ENCODE measurements at regions not wholly inside any gene's neighbourhood (a gene's known extent, or its start where the extent isn't known, plus 50 kb on each side); places are given as distances from the start of the nearest gene placed in this dataset.

DNA sequence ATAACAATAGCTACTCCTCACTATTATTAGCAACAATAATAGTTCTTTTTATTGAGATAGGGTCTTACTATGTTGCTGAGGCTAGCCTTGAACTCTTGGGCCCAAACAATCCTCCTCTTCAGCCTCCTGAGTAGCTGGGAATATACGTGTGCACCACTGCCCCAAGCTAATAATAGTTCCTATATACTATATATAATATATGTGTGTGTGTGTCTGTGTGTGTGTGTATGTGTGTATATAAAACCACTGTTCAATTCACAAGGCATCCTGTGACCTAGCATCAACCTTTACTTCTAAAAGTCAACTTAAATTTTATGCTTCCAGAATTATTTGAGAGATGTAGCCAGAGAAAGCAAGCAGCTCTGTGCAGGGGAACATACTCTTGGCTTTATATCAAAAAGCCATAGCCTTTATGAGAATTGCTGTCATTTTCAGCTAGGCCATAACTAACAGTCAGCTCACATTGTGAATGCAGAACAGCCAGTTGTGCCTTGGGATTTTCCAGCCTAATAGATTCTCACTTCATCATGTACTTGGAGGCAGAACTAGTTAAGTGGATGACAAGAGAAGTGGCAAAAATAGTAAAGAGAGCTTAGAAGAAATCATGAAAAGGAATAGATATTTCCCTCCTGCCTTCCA is 665.5 kb downstream of the NYAP2 start:
- no peaks in the 10 kb centered on the region for H3K36me3 Mint-ChIP-seq (ENCODE audit: low read depth)
- H3K9me3 Mint-ChIP-seq: no peaks in the 10 kb centered on the region
- no peaks in the 10 kb centered on the region for H3K27me3 Mint-ChIP-seq (ENCODE audit: low read depth)
- H3K4me1 Mint-ChIP-seq (ENCODE audit: low read depth): no peaks in the 10 kb centered on the region
- no peak overlapping the region for H3K27ac Mint-ChIP-seq
- DNase-seq (ENCODE audit: low spot score): no peak
- no peak overlapping the region for H3K4me3 Mint-ChIP-seq (ENCODE audit: low read depth)
- intact Hi-C loops (cut with micrococcal nuclease): no loop called here

DNA sequence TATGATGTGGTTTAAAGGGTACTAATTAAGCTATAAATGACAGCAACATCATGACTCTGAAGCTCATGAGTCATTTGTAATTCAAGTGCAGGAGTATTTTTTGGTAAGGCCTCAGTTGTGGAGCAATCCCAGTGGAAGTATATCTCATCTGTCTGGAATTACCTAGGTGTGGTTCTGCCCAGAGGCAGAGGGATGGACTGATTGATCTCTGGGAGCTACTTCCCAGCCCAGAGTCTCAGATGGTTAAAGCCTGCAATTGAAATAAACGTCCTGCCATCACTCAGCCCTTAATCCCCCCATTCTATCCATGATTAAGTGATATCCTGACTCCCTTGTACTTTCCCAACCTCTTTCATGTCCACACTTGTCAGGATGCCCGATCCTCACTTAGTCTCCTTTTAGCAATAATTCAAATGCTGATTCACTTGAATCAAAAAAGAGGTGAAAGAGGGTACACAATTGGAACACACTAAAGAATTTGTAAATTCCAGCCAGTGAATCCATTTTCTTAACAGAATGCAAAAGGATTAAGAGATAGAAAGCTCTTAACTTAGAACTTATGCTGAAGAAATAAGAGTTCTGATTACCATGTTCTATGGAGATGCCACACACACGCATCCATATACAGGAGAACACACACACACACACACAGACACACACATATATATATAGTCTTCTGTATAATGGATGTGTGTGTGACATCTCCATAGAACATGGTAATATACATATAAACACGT is 664.4 kb downstream of the NYAP2 start:
- DNase-seq (ENCODE audit: low spot score): no peak
- H3K27ac Mint-ChIP-seq: no peak overlapping the region
- intact Hi-C loops (cut with micrococcal nuclease): no loop called here
- no peaks in the 10 kb centered on the region for H3K4me1 Mint-ChIP-seq (ENCODE audit: low read depth)
- H3K27me3 Mint-ChIP-seq (ENCODE audit: low read depth): no peaks in the 10 kb centered on the region
- H3K36me3 Mint-ChIP-seq (ENCODE audit: low read depth): no peaks in the 10 kb centered on the region
- no peaks in the 10 kb centered on the region for H3K9me3 Mint-ChIP-seq
- H3K4me3 Mint-ChIP-seq (ENCODE audit: low read depth): no peak overlapping the region

- Mint-ChIP-seq H3K27ac (no peak overlapping the region), H3K27me3 (ENCODE audit: low read depth) (no peaks in the 10 kb centered on the region), H3K36me3 (ENCODE audit: low read depth) (no peaks in the 10 kb centered on the region), H3K4me1 (ENCODE audit: low read depth) (no peaks in the 10 kb centered on the region), H3K9me3 (no peaks in the 10 kb centered on the region), H3K4me3 (ENCODE audit: low read depth) (no peak overlapping the region)
- intact Hi-C loops (cut with micrococcal nuclease): no loop called here
- no peak for DNase-seq (ENCODE audit: low spot score)
Measured at GRCh38 chr2:226059961-226060627, 660.6 kb downstream of the NYAP2 start.

DNA sequence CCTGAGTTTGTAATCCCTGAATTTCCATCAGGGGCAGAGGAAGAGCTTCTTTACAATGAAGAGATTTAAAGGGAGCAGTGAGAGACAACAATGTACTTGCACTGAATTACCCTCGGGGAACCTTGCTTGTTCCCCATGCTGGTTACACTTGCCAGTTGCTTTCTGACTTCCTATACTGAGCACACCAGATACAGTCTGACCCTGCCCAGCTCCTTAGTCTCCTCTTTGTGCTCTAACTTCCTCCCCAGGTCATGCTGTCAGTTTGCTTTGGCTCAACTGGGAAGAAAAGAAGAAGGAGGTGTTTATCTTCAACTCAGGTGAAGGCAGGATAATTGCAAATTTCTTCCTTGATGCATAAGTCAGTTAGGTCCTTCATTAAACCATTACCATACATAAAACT is 658.4 kb downstream of the NYAP2 start:
- no peak overlapping the region for H3K4me3 Mint-ChIP-seq (ENCODE audit: low read depth)
- H3K27ac Mint-ChIP-seq: no peak overlapping the region
- intact Hi-C loops (cut with micrococcal nuclease): no loop called here

GRCh38 chr2:226057365-226057764 is 657.9 kb downstream of the NYAP2 start:
- intact Hi-C loops (cut with micrococcal nuclease): no loop called here
- no peak for DNase-seq (ENCODE audit: low spot score)
- Mint-ChIP-seq H3K9me3 (no peaks in the 10 kb centered on the region), H3K27me3 (ENCODE audit: low read depth) (no peaks in the 10 kb centered on the region), H3K4me3 (ENCODE audit: low read depth) (no peak overlapping the region), H3K36me3 (ENCODE audit: low read depth) (no peaks in the 10 kb centered on the region), H3K4me1 (ENCODE audit: low read depth) (no peaks in the 10 kb centered on the region), H3K27ac (no peak overlapping the region)

More for the DNA sequence above, 658.4 kb downstream of the NYAP2 start:
- no peaks in the 10 kb centered on the region for H3K27me3 Mint-ChIP-seq (ENCODE audit: low read depth)
- DNase-seq (ENCODE audit: low spot score): no peak
- no peaks in the 10 kb centered on the region for H3K9me3 Mint-ChIP-seq
- no peaks in the 10 kb centered on the region for H3K4me1 Mint-ChIP-seq (ENCODE audit: low read depth)
- no peaks in the 10 kb centered on the region for H3K36me3 Mint-ChIP-seq (ENCODE audit: low read depth)

DNA sequence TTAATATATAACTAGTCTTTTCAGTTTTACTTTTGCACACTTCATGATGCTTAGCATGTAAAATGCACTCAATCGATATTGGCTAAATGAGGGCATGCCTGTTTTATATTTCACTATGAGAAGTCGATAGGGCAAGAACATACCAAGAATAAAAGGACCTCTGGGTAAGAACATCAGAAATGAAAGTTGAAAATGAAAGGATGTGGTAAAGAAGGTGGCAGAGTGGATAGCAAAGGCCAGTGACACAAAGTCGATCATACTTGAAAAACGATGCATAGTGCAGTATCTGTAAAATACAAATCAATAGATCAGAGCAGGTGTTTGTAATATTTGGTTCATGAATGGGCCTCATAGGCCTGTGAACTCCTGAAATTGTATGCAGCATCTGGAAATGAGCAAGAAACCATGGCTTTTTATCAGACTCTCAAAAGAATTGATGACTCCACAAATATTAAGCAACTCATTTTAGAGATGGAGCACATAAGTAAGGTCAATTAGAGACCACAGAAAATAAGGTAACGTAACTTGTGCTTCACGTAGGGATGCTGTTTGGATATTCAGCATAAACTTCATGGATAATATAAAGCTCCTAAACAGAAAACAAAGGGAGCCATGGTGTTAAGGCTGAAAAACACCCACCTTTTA is 653.4 kb downstream of the NYAP2 start:
- intact Hi-C loops (cut with micrococcal nuclease): no loop called here
- no peaks in the 10 kb centered on the region for H3K27me3 Mint-ChIP-seq (ENCODE audit: low read depth)
- no peak overlapping the region for H3K27ac Mint-ChIP-seq
- no peaks in the 10 kb centered on the region for H3K4me1 Mint-ChIP-seq (ENCODE audit: low read depth)
- H3K36me3 Mint-ChIP-seq (ENCODE audit: low read depth): no peaks in the 10 kb centered on the region
- no peaks in the 10 kb centered on the region for H3K9me3 Mint-ChIP-seq
- H3K4me3 Mint-ChIP-seq (ENCODE audit: low read depth): no peak overlapping the region
- DNase-seq (ENCODE audit: low spot score): no peak

DNA sequence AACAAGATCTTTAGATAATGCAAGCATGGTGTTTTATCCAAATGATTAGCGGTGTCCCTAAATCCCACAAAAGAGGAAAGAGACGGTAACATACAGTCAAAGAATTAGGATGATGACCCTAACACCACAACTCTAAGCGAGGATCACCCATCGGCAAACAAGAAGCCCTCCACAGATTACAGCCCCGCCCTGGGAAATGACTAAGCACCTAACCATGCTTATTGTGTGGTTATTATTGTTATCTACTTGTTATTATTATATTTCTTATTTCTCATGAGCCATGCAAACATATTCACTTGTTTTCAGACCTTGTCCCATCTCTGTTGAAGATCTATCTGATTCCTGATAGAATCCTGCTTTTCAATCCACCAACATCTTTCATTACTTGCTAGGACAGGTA is 651.3 kb downstream of the NYAP2 start:
- intact Hi-C loops (cut with micrococcal nuclease): no loop called here

GRCh38 chr2:226048611-226049010 is 649.1 kb downstream of the NYAP2 start:
- Mint-ChIP-seq H3K9me3 (no peaks in the 10 kb centered on the region), H3K4me3 (ENCODE audit: low read depth) (no peak overlapping the region), H3K4me1 (ENCODE audit: low read depth) (no peaks in the 10 kb centered on the region), H3K36me3 (ENCODE audit: low read depth) (no peaks in the 10 kb centered on the region), H3K27me3 (ENCODE audit: low read depth) (no peaks in the 10 kb centered on the region), H3K27ac (no peak overlapping the region)
- intact Hi-C loops (cut with micrococcal nuclease): no loop called here
- DNase-seq (ENCODE audit: low spot score): no peak

More for the DNA sequence above, 651.3 kb downstream of the NYAP2 start:
- Mint-ChIP-seq H3K27ac (no peak overlapping the region), H3K4me1 (ENCODE audit: low read depth) (no peaks in the 10 kb centered on the region), H3K4me3 (ENCODE audit: low read depth) (no peak overlapping the region), H3K27me3 (ENCODE audit: low read depth) (no peaks in the 10 kb centered on the region), H3K36me3 (ENCODE audit: low read depth) (no peaks in the 10 kb centered on the region), H3K9me3 (no peaks in the 10 kb centered on the region)
- no peak for DNase-seq (ENCODE audit: low spot score)

DNA sequence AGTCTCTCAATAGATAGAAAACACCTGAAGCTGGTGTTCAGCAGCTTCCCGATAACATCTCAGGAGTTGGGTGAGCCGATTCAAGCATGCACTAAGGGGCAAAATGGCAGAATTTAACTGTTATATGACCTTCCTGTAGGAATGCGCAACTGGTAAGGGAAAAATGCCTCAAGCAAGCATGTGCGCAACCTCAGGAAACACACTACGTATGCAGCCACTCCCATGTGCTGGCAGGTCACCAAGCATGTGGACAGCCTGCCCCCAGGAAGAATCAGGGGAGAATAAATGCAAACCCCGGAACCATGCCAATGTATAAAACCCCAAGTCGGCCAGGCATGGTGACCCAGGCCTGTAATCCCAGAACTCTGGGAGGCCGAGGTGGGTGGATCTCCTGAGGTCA is 645.6 kb downstream of the NYAP2 start:
- DNase-seq (ENCODE audit: low spot score): no peak
- Mint-ChIP-seq H3K9me3 (no peaks in the 10 kb centered on the region), H3K27me3 (ENCODE audit: low read depth) (no peaks in the 10 kb centered on the region), H3K4me1 (ENCODE audit: low read depth) (no peaks in the 10 kb centered on the region), H3K27ac (no peak overlapping the region), H3K4me3 (ENCODE audit: low read depth) (no peak overlapping the region), H3K36me3 (ENCODE audit: low read depth) (no peaks in the 10 kb centered on the region)
- intact Hi-C loops (cut with micrococcal nuclease): no loop called here

DNA sequence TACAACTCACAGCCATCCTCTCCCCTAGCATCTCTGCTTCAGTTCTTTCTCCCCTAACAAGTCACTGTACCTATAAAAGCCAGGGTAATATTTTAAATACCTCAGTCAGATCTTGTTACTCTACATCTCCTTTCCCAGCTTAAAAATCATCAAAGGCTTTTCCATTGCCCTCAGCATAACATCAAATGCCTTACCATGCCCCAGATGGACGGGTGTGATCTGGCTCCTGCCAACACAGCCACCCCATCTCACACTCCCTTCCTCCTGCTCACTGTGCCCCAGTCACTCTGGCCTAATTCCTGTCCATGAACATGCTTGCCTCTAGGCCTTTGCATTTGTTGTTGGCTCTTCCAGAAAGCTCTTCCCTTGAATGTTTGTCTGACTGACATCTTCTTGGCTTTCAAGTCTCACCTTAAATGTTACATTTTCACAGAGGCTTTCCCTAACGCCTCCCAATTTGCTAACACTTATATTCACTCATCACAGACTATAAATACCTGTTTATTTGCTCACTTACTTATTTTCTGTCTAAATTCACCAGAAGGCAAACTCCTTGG is 640.9 kb downstream of the NYAP2 start:
- no peaks in the 10 kb centered on the region for H3K4me1 Mint-ChIP-seq (ENCODE audit: low read depth)
- intact Hi-C loops (cut with micrococcal nuclease): no loop called here
- no peaks in the 10 kb centered on the region for H3K9me3 Mint-ChIP-seq
- no peaks in the 10 kb centered on the region for H3K27me3 Mint-ChIP-seq (ENCODE audit: low read depth)
- no peak overlapping the region for H3K27ac Mint-ChIP-seq
- DNase-seq (ENCODE audit: low spot score): no peak
- H3K36me3 Mint-ChIP-seq (ENCODE audit: low read depth): no peaks in the 10 kb centered on the region
- no peak overlapping the region for H3K4me3 Mint-ChIP-seq (ENCODE audit: low read depth)

DNA sequence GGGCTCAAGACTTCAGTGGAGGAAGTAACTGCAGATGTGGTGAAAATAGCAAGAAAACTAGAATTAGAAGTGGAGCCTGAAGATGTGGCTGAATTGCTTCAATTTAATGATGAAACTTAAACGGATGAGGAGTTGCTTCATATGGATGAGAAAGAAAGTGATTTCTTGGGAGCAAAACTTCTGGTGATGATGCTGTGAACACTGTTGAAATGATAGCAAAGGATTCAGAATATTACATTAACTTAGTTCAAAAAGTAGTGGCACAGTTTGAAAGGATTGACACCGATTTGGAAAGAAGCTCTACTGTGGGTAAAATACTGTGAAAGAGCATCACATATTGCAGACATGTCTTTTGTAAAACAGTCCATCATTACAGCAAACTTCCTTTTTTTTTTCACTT is 638.0 kb downstream of the NYAP2 start:
- no peaks in the 10 kb centered on the region for H3K9me3 Mint-ChIP-seq
- peaks cover 5% of the 10 kb centered on the region for H3K27me3 Mint-ChIP-seq (ENCODE audit: low read depth)
- no peak overlapping the region for H3K27ac Mint-ChIP-seq
- DNase-seq (ENCODE audit: low spot score): no peak
- H3K36me3 Mint-ChIP-seq (ENCODE audit: low read depth): no peaks in the 10 kb centered on the region
- H3K4me3 Mint-ChIP-seq (ENCODE audit: low read depth): no peak overlapping the region
- H3K4me1 Mint-ChIP-seq (ENCODE audit: low read depth): no peaks in the 10 kb centered on the region
- intact Hi-C loops (cut with micrococcal nuclease): no loop called here

DNA sequence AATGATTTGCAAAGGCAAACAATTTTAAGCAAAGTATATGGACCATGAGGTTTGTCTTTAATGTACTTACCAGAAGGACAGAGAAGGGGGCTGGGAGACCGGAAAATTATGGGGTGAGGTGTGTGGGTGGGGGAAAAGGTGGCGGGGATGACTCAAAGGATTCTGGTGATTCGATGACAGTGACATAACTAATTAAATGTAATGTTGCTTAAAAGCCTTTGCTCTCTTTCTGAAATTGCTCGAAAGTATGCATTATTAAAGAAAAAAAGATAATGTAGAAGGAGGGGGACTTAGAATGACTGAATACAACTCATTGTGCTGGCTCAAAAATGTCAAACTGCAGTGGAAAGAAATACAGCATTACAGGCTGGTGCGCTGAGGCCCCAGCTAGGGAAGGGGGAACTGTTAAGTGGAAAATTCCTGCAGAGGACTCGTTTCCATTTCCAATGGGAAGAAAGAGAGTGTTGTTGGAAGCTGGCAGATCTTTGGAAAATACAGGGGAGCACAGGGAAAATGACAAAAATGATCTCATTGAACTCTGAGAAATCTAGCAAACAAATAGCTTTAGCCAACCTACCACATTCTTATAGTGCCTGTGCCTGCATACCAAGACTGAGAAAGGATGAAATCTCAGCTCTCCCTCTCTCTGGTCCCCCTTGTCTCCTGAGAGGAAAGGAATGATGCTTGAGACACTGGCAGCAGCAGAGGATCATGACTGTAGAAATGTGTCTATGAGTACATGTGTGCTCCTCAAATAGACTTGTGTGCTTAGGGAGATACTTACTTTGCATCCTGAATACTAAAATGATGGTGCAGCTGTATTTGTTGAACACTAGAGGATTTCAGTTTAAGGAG is 632.4 kb downstream of the NYAP2 start:
- Mint-ChIP-seq H3K9me3 (no peaks in the 10 kb centered on the region), H3K27ac (no peak overlapping the region), H3K36me3 (ENCODE audit: low read depth) (no peaks in the 10 kb centered on the region), H3K27me3 (ENCODE audit: low read depth) (peaks cover 39% of the 10 kb centered on the region), H3K4me1 (ENCODE audit: low read depth) (peaks cover 12% of the 10 kb centered on the region), H3K4me3 (ENCODE audit: low read depth) (no peak overlapping the region)
- intact Hi-C loops (cut with micrococcal nuclease): no loop called here
- no peak for DNase-seq (ENCODE audit: low spot score)
